GM13977 (cell line): ENCODE measurements at regions not wholly inside any gene's neighbourhood (a gene's known extent, or its start where the extent isn't known, plus 50 kb on each side); places are given as distances from the start of the nearest gene placed in this dataset.

Source experiments
- DNase-seq: peaks from one replicate; pipeline ENCODE4 v3.0.0; 2012; ENCODE audit warnings: low spot score
- in situ Hi-C: fragments of 300-500 bp; cut with MboI; formaldehyde crosslinking; loops from one replicate; pipeline ENCODE4 v1.12.0; 2022; ENCODE audit warnings: low sequenced_read_pairs, low pct_unique_long_range_greater_than_20kb, mixed read lengths, inconsistent platforms; ENCODE audit not compliant: unreplicated experiment
- TF ChIP-seq, protein P1 (sequence below): IDR thresholded peaks from 2 replicates; pipeline ENCODE4 v1.5.1; 2012; ENCODE audit warnings: mild to moderate bottlenecking, control low read depth; ENCODE audit not compliant: insufficient read depth; ENCODE audit errors: extremely low read depth, missing control alignments

DNA sequence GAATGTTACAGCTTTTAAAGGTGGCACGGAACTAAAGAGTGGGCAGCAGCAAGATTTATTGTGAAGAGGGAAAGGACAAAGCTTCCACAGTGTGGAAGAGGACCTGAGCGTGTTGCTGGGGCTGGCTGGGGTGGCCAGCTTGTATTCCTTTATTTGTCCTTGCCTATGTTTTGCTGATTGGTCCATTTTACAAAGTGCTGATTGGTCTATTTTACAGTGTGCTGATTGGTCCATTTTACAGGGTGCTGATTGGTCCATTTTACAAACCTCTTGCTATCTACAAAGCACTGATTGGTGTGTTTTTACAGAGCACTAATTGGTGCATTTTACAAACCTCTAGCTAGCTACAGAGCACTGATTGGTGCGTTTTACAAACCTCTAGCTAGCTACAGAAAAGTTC, 109.7 kb upstream of the DDX18 start:
- TF ChIP-seq, protein P1, sequence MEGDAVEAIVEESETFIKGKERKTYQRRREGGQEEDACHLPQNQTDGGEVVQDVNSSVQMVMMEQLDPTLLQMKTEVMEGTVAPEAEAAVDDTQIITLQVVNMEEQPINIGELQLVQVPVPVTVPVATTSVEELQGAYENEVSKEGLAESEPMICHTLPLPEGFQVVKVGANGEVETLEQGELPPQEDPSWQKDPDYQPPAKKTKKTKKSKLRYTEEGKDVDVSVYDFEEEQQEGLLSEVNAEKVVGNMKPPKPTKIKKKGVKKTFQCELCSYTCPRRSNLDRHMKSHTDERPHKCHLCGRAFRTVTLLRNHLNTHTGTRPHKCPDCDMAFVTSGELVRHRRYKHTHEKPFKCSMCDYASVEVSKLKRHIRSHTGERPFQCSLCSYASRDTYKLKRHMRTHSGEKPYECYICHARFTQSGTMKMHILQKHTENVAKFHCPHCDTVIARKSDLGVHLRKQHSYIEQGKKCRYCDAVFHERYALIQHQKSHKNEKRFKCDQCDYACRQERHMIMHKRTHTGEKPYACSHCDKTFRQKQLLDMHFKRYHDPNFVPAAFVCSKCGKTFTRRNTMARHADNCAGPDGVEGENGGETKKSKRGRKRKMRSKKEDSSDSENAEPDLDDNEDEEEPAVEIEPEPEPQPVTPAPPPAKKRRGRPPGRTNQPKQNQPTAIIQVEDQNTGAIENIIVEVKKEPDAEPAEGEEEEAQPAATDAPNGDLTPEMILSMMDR = no peak
- in situ Hi-C loops = no loop called here
- DNase-seq = no peak

GRCh38 chr2:117707874-117708273, 106.6 kb upstream of the DDX18 start:
- no peak for DNase-seq
- in situ Hi-C loops = no loop called here
- TF ChIP-seq, protein P1 = no peak

DNA sequence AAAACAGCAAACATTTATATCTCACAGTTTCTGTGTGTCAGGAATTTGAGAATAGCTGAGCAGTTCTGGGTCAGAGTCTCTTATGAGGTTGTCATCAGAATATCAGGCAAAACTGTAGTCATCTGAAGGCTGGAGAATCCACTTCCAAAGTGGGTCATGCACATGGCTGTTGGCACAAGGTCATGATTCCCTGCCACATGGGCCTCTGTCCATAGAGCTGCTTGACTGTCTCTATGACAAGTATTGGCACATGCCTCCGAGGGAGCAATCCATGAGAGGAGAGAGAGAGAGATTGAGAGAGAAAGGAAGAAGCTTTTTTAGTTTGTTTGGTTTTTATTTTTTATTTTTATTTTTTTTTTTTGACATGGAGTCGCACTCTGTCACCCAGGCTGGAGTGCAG, 101.8 kb upstream of the DDX18 start:
- DNase-seq = no peak
- TF ChIP-seq, protein P1 = no peak
- in situ Hi-C loops = no loop called here

GRCh38 chr2:117714110-117714509, 100.4 kb upstream of the DDX18 start:
- in situ Hi-C loops = no loop called here
- DNase-seq = no peak
- TF ChIP-seq, protein P1 = no peak

GRCh38 chr2:117714745-117715417, 99.6 kb upstream of the DDX18 start:
- no peak for DNase-seq
- in situ Hi-C loops = no loop called here
- TF ChIP-seq, protein P1 = no peak

- no peak for DNase-seq
- TF ChIP-seq, protein P1 = no peak
- in situ Hi-C loops = no loop called here
These were observed 98.0 kb upstream of the DDX18 start for GRCh38 chr2:117716505-117716904.

DNA sequence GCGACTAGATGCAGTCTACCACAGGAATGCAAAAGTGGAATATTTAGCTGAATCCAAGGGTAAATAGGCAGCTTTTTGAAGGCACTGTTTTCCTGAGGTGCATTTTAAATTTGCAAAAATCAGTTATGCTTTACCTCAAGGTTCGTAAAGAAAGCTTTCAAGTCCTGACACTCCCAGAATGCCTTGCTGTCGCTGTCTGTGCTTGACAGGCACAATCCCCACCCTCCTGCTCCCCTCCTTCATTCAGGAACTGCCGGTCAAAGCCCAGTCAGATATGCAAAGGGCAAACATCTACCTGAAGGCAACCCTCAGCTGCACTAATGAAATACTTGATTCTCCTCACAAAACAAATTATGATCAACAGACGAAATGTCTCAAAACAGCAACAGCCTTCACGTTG, 97.4 kb upstream of the DDX18 start:
- in situ Hi-C loops = no loop called here
- DNase-seq = no peak
- TF ChIP-seq, protein P1 = no peak
